Panc1 (cell line): ENCODE measurements at regions not wholly inside any gene's neighbourhood (a gene's known extent, or its start where the extent isn't known, plus 50 kb on each side); places are given as distances from the start of the nearest gene placed in this dataset.

Experiments used
- POLR2AphosphoS5 ChIP-seq: IDR thresholded peaks from 2 replicates; pipeline ENCODE4 v1.6.1; 2012; ENCODE audit warnings: mild to moderate bottlenecking, low read depth, low read length, moderate library complexity
- SIN3A ChIP-seq: IDR thresholded peaks from 2 replicates; pipeline ENCODE4 v1.6.1; 2012; ENCODE audit warnings: low read depth, mild to moderate bottlenecking, low read length, moderate library complexity, borderline replicate concordance; ENCODE audit not compliant: insufficient read depth
- TF ChIP-seq, protein P1 (sequence below): fragments of 450-650 bp; IDR thresholded peaks from 2 replicates; pipeline ENCODE4 v1.5.1; 2017; ENCODE audit warnings: mild to moderate bottlenecking
- TF ChIP-seq, protein P2 (sequence below), 2 experiments: IDR thresholded peaks; 2 replicates each; pipeline ENCODE4 v1.6.1; 2011 to 2012; ENCODE audit warnings: low read depth in 2 of 2, control low read depth in 1 of 2, low read length in 1 of 2, mild to moderate bottlenecking in 1 of 2, moderate library complexity in 1 of 2; ENCODE audit not compliant: insufficient read depth in 1 of 2

- TF ChIP-seq, protein P1, sequence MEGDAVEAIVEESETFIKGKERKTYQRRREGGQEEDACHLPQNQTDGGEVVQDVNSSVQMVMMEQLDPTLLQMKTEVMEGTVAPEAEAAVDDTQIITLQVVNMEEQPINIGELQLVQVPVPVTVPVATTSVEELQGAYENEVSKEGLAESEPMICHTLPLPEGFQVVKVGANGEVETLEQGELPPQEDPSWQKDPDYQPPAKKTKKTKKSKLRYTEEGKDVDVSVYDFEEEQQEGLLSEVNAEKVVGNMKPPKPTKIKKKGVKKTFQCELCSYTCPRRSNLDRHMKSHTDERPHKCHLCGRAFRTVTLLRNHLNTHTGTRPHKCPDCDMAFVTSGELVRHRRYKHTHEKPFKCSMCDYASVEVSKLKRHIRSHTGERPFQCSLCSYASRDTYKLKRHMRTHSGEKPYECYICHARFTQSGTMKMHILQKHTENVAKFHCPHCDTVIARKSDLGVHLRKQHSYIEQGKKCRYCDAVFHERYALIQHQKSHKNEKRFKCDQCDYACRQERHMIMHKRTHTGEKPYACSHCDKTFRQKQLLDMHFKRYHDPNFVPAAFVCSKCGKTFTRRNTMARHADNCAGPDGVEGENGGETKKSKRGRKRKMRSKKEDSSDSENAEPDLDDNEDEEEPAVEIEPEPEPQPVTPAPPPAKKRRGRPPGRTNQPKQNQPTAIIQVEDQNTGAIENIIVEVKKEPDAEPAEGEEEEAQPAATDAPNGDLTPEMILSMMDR = no peak
- TF ChIP-seq POLR2AphosphoS5 (no peak), SIN3A (no peak)
- TF ChIP-seq, protein P2, sequence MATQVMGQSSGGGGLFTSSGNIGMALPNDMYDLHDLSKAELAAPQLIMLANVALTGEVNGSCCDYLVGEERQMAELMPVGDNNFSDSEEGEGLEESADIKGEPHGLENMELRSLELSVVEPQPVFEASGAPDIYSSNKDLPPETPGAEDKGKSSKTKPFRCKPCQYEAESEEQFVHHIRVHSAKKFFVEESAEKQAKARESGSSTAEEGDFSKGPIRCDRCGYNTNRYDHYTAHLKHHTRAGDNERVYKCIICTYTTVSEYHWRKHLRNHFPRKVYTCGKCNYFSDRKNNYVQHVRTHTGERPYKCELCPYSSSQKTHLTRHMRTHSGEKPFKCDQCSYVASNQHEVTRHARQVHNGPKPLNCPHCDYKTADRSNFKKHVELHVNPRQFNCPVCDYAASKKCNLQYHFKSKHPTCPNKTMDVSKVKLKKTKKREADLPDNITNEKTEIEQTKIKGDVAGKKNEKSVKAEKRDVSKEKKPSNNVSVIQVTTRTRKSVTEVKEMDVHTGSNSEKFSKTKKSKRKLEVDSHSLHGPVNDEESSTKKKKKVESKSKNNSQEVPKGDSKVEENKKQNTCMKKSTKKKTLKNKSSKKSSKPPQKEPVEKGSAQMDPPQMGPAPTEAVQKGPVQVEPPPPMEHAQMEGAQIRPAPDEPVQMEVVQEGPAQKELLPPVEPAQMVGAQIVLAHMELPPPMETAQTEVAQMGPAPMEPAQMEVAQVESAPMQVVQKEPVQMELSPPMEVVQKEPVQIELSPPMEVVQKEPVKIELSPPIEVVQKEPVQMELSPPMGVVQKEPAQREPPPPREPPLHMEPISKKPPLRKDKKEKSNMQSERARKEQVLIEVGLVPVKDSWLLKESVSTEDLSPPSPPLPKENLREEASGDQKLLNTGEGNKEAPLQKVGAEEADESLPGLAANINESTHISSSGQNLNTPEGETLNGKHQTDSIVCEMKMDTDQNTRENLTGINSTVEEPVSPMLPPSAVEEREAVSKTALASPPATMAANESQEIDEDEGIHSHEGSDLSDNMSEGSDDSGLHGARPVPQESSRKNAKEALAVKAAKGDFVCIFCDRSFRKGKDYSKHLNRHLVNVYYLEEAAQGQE (IDR thresholded peaks at IDR 0.05; ENCODE audit: insufficient read depth in 1 of 2, low read depth in 2 of 2, low read length in 1 of 2) = no peak
Measured at GRCh38 chr2:122471753-122472152, 716.3 kb downstream of the TSN start.
